ENCODE measurements at regions not wholly inside any gene's neighbourhood (a gene's known extent, or its start where the extent isn't known, plus 50 kb on each side); places are given as distances from the start of the nearest gene placed in this dataset.

- DNase-seq (ENCODE audit: low read depth in 1 of 2, low spot score in 1 of 2) = no peak
- TF ChIP-seq SPI1 (IDR thresholded peaks at IDR 0.05; ENCODE audit: borderline replicate concordance, low read depth) (no peak), POLR2AphosphoS5 (IDR thresholded peaks at IDR 0.05; ENCODE audit: low read depth) (no peak), CTCF (IDR thresholded peaks at IDR 0.05; ENCODE audit: insufficient read depth, low read length) (no peak), GABPA (IDR thresholded peaks at IDR 0.05; ENCODE audit: low read depth) (no peak)
- TF ChIP-seq, protein P1, sequence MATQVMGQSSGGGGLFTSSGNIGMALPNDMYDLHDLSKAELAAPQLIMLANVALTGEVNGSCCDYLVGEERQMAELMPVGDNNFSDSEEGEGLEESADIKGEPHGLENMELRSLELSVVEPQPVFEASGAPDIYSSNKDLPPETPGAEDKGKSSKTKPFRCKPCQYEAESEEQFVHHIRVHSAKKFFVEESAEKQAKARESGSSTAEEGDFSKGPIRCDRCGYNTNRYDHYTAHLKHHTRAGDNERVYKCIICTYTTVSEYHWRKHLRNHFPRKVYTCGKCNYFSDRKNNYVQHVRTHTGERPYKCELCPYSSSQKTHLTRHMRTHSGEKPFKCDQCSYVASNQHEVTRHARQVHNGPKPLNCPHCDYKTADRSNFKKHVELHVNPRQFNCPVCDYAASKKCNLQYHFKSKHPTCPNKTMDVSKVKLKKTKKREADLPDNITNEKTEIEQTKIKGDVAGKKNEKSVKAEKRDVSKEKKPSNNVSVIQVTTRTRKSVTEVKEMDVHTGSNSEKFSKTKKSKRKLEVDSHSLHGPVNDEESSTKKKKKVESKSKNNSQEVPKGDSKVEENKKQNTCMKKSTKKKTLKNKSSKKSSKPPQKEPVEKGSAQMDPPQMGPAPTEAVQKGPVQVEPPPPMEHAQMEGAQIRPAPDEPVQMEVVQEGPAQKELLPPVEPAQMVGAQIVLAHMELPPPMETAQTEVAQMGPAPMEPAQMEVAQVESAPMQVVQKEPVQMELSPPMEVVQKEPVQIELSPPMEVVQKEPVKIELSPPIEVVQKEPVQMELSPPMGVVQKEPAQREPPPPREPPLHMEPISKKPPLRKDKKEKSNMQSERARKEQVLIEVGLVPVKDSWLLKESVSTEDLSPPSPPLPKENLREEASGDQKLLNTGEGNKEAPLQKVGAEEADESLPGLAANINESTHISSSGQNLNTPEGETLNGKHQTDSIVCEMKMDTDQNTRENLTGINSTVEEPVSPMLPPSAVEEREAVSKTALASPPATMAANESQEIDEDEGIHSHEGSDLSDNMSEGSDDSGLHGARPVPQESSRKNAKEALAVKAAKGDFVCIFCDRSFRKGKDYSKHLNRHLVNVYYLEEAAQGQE (IDR thresholded peaks at IDR 0.05; ENCODE audit: insufficient replicate concordance, low read depth) = no peak
- Histone ChIP-seq H3K27me3 (ENCODE audit: insufficient read depth, poor library complexity, severe bottlenecking) (no peaks in the 10 kb centered on the region), H3K4me3 (replicated peaks; ENCODE audit: insufficient read depth, low read length) (no peak overlapping the region), H3K27ac (replicated peaks) (no peak overlapping the region)
These were observed 451.4 kb upstream of the ARPP21 start for GRCh38 chr3:35187908-35188307.

- TF ChIP-seq SPI1 (IDR thresholded peaks at IDR 0.05; ENCODE audit: borderline replicate concordance, low read depth) (no peak), CTCF (IDR thresholded peaks at IDR 0.05; ENCODE audit: insufficient read depth, low read length) (no peak), POLR2AphosphoS5 (IDR thresholded peaks at IDR 0.05; ENCODE audit: low read depth) (no peak), GABPA (IDR thresholded peaks at IDR 0.05; ENCODE audit: low read depth) (no peak)
- TF ChIP-seq, protein P1 (IDR thresholded peaks at IDR 0.05; ENCODE audit: insufficient replicate concordance, low read depth) = no peak
These were observed 444.7 kb upstream of the ARPP21 start for GRCh38 chr3:35194666-35195065.

GRCh38 chr3:35198857-35199256 lies 440.5 kb upstream of the ARPP21 start:
- Histone ChIP-seq H3K4me3 (replicated peaks; ENCODE audit: insufficient read depth, low read length) (no peak overlapping the region), H3K27ac (replicated peaks) (no peak overlapping the region), H3K27me3 (ENCODE audit: insufficient read depth, poor library complexity, severe bottlenecking) (no peaks in the 10 kb centered on the region)
- no peak for DNase-seq (ENCODE audit: low read depth in 1 of 2, low spot score in 1 of 2)
- TF ChIP-seq SPI1 (IDR thresholded peaks at IDR 0.05; ENCODE audit: borderline replicate concordance, low read depth) (no peak), CTCF (IDR thresholded peaks at IDR 0.05; ENCODE audit: insufficient read depth, low read length) (no peak), GABPA (IDR thresholded peaks at IDR 0.05; ENCODE audit: low read depth) (no peak), POLR2AphosphoS5 (IDR thresholded peaks at IDR 0.05; ENCODE audit: low read depth) (no peak)
- TF ChIP-seq, protein P1 (IDR thresholded peaks at IDR 0.05; ENCODE audit: insufficient replicate concordance, low read depth) = no peak

More at GRCh38 chr3:35194666-35195065, 444.7 kb upstream of the ARPP21 start:
- DNase-seq (ENCODE audit: low read depth in 1 of 2, low spot score in 1 of 2) = no peak
- Histone ChIP-seq H3K4me3 (replicated peaks; ENCODE audit: insufficient read depth, low read length) (no peak overlapping the region), H3K27me3 (ENCODE audit: insufficient read depth, poor library complexity, severe bottlenecking) (no peaks in the 10 kb centered on the region), H3K27ac (replicated peaks) (no peak overlapping the region)

Measured in HL-60 (cell line).